ENCODE measurements at regions not wholly inside any gene's neighbourhood (a gene's known extent, or its start where the extent isn't known, plus 50 kb on each side); places are given as distances from the start of the nearest gene placed in this dataset.

- TF ChIP-seq CTCF (IDR thresholded peaks at IDR 0.05) (no peak), EP300 (IDR thresholded peaks at IDR 0.05) (no peak), POLR2A (IDR thresholded peaks at IDR 0.05) (no peak)
Observed at GRCh38 chr6:33959329-33959651, 155.5 kb upstream of the MLN start.

Data from tibial nerve (tissue), 4 donors.